ENCODE measurements at regions not wholly inside any gene's neighbourhood (a gene's known extent, or its start where the extent isn't known, plus 50 kb on each side); places are given as distances from the start of the nearest gene placed in this dataset.
A peak's percentile ranks its signal among the peaks of the same experiment; 100 is the strongest.

DNA sequence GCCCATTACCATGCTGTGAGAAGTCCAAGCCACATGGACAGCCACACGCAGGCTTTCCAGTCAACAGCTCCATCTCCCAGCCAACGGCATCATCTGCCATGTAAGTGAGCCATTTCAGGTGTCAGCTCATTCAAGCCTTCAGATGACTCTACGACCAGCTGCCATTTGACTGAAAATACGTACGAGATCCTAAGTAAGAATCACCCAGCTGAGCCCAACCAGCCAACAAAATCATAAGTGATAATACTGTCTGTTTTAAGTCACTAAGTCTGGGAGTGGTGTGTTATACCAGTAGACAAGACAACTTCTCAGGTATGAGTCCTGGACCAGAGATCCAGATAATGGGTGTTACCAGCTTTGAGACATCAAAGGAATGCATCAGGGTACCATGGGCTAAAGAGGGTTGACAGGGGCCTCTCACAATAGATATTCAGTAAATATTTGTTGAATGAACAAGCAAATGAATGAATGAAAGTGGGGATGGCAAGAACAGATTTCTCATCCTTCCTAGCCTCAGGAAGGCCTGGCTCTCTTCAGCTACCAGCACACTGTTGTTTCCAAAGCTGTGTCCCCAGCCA, 52.9 kb upstream of the CTIF start:
- in situ Hi-C loops (cut with HindIII; ENCODE audit: low pct_unique_long_range_greater_than_20kb, low sequenced_read_pairs) (no loop called here), intact Hi-C loops (cut with micrococcal nuclease; ENCODE audit: unreplicated experiment) (no loop called here)
- DNase-seq (ENCODE audit: low read depth, low spot score), result no peak
- Histone ChIP-seq H3K4me1 (ENCODE audit: control insufficient read depth, insufficient read depth, low read length) (peaks cover 5% of the 10 kb centered on the region), H3K27ac (ENCODE audit: low read length) (peak overlapping the region; percentile 23; the same call in 1 of the 2 replicates), H3K9me3 (ENCODE audit: control insufficient read depth, insufficient read depth, low read depth, low read length) (no peaks in the 10 kb centered on the region), H3K27me3 (ENCODE audit: control insufficient read depth, insufficient read depth, low read length) (no peaks in the 10 kb centered on the region), H3K36me3 (ENCODE audit: control insufficient read depth, insufficient read depth, low read length) (no peaks in the 10 kb centered on the region), H3K4me3 (ENCODE audit: low read depth in 2 of 2, low read length in 2 of 2) (no peak overlapping the region)
- no TSS peak for BruUV-seq (replicated peaks)
- CTCF ChIA-PET, result no interaction called here
- POLR2A ChIA-PET, result no interaction called here
- TF ChIP-seq, protein P1, sequence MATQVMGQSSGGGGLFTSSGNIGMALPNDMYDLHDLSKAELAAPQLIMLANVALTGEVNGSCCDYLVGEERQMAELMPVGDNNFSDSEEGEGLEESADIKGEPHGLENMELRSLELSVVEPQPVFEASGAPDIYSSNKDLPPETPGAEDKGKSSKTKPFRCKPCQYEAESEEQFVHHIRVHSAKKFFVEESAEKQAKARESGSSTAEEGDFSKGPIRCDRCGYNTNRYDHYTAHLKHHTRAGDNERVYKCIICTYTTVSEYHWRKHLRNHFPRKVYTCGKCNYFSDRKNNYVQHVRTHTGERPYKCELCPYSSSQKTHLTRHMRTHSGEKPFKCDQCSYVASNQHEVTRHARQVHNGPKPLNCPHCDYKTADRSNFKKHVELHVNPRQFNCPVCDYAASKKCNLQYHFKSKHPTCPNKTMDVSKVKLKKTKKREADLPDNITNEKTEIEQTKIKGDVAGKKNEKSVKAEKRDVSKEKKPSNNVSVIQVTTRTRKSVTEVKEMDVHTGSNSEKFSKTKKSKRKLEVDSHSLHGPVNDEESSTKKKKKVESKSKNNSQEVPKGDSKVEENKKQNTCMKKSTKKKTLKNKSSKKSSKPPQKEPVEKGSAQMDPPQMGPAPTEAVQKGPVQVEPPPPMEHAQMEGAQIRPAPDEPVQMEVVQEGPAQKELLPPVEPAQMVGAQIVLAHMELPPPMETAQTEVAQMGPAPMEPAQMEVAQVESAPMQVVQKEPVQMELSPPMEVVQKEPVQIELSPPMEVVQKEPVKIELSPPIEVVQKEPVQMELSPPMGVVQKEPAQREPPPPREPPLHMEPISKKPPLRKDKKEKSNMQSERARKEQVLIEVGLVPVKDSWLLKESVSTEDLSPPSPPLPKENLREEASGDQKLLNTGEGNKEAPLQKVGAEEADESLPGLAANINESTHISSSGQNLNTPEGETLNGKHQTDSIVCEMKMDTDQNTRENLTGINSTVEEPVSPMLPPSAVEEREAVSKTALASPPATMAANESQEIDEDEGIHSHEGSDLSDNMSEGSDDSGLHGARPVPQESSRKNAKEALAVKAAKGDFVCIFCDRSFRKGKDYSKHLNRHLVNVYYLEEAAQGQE (IDR thresholded peaks at IDR 0.05; ENCODE audit: insufficient read depth in 1 of 2, low read depth in 2 of 2, low read length in 1 of 2), result no peak
- no peak for TF ChIP-seq POLR2AphosphoS5 (IDR thresholded peaks at IDR 0.05; ENCODE audit: low read depth, low read length)
- no peak for TF ChIP-seq TCF7L2 (IDR thresholded peaks at IDR 0.05; ENCODE audit: low read depth, low read length)
- TF ChIP-seq, protein P2, sequence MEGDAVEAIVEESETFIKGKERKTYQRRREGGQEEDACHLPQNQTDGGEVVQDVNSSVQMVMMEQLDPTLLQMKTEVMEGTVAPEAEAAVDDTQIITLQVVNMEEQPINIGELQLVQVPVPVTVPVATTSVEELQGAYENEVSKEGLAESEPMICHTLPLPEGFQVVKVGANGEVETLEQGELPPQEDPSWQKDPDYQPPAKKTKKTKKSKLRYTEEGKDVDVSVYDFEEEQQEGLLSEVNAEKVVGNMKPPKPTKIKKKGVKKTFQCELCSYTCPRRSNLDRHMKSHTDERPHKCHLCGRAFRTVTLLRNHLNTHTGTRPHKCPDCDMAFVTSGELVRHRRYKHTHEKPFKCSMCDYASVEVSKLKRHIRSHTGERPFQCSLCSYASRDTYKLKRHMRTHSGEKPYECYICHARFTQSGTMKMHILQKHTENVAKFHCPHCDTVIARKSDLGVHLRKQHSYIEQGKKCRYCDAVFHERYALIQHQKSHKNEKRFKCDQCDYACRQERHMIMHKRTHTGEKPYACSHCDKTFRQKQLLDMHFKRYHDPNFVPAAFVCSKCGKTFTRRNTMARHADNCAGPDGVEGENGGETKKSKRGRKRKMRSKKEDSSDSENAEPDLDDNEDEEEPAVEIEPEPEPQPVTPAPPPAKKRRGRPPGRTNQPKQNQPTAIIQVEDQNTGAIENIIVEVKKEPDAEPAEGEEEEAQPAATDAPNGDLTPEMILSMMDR (IDR thresholded peaks at IDR 0.05), result no peak
- TF ChIP-seq SIN3A (IDR thresholded peaks at IDR 0.05; ENCODE audit: borderline replicate concordance, insufficient read depth, low read depth, low read length), result no peak
- no peak for ATAC-seq

DNA sequence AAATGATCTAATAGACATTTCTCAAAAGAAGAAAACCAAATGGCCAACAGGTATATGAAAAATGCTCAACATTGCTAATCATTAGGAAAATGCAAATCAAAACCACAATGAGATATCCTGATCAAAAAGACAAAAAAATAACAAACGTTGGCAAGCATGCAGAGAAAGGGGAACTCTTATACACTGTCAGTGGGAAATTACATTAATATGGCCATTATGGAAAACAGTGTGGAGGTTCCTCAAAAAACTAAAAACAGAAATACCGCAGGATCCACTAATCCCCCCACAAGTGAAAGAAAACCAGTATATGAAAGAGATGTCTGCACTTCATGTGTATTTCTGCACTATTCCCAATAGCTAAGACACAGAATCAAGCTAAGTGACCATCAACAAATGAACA, 57.7 kb upstream of the CTIF start:
- ChIA-PET CTCF (no interaction called here), POLR2A (no interaction called here)
- no peak overlapping the region for H3K27ac ChIP-seq (ENCODE audit: low read length)
- ATAC-seq, result no peak
- no peaks in the 10 kb centered on the region for H3K36me3 ChIP-seq (ENCODE audit: control insufficient read depth, insufficient read depth, low read length)
- no peaks in the 10 kb centered on the region for H3K9me3 ChIP-seq (ENCODE audit: control insufficient read depth, insufficient read depth, low read depth, low read length)
- DNase-seq (ENCODE audit: low read depth, low spot score), result no peak
- TF ChIP-seq TCF7L2 (IDR thresholded peaks at IDR 0.05; ENCODE audit: low read depth, low read length) (no peak), SIN3A (IDR thresholded peaks at IDR 0.05; ENCODE audit: borderline replicate concordance, insufficient read depth, low read depth, low read length) (no peak), POLR2AphosphoS5 (IDR thresholded peaks at IDR 0.05; ENCODE audit: low read depth, low read length) (no peak)
- TF ChIP-seq, protein P2 (IDR thresholded peaks at IDR 0.05), result no peak
- TF ChIP-seq, protein P1 (IDR thresholded peaks at IDR 0.05; ENCODE audit: insufficient read depth in 1 of 2, low read depth in 2 of 2, low read length in 1 of 2), result no peak
- intact Hi-C loops (cut with micrococcal nuclease; ENCODE audit: unreplicated experiment), result no loop called here
- BruUV-seq (replicated peaks), result no TSS peak
- no peaks in the 10 kb centered on the region for H3K27me3 ChIP-seq (ENCODE audit: control insufficient read depth, insufficient read depth, low read length)
- in situ Hi-C loops (cut with HindIII; ENCODE audit: low pct_unique_long_range_greater_than_20kb, low sequenced_read_pairs), result no loop called here
- H3K4me1 ChIP-seq (ENCODE audit: control insufficient read depth, insufficient read depth, low read length), result no peaks in the 10 kb centered on the region; the same call in 1 of the 2 replicates
- no peak overlapping the region for H3K4me3 ChIP-seq (ENCODE audit: low read depth in 2 of 2, low read length in 2 of 2)

Data from Panc1 (cell line).